NCI-H128 (cell line): ENCODE measurements at regions not wholly inside any gene's neighbourhood (a gene's known extent, or its start where the extent isn't known, plus 50 kb on each side); places are given as distances from the start of the nearest gene placed in this dataset.

ENCODE experiments used
- DNase-seq: peaks from one replicate; lab custom pipeline; 2025; ENCODE audit not compliant: unreplicated experiment; lab: John Stamatoyannopoulos, UW

DNA sequence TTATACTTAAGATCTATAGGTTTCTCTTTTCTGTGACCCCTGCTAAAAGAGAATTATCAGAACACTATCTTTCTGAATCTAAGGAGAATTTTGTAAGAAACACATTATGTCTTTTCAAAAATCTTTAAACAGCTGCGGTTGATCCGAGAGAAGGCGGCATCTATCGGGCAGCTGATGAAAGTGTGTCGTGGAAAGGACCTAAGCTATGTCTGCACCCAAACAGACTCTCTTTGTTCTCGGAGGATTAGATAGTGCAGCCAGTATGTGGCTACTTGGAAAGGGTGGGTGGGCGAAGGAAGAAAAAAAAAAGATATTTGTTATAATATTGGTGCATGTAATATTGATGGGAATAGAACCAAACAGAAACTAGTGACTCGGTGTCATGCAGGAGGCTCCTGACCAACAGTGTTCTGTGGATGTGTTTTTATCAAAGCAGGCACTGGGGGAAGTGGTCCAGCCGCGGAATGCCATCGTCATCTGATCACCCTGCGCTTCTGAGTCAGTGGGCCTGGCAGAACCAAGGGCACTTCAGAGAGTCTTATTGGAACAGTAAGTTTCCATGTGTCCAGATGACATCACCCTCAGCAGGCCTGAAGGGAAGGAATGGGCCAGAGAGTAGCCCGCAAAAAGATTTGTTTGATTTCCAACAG lies 509.7 kb upstream of the AKR1E2 start:
- DNase-seq, result no peak

DNA sequence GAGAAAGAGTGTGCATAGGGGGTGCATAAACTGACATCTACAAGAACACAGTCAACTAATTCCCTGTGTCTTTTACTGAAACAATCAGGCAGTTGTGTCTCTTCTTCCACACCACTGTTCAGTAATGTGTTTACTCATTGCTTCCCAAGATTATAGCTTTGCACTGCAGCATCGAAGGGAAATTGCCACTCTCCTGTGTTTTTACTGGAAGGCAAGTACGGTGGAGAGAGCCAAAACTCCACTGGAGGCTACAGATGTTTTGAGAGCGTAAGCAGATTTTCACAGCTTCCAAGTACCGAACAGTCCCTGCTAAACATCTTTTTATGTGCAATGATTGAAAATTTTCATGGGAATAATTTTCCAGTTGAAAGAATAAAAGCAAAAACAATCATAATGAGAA lies 510.5 kb upstream of the AKR1E2 start:
- no peak for DNase-seq

DNA sequence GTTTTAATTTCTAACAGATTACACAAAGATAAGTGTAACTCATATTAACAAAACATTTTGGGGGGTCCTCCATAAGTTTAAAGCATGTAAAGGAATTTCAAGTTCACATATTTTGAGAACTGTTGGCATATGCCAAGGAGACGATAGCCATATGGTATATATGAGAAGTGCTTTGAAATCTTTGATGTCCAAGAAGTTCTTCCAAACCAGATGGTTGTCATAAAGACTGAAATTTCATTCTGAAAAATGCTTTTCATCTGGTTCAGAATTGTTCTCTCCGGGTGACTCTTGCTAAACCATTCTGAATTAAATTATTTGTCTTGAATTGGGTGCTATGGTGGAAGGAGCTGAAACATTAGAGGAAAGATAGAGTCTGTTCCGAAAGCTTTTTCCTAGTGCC lies 513.0 kb upstream of the AKR1E2 start:
- DNase-seq, result no peak

DNA sequence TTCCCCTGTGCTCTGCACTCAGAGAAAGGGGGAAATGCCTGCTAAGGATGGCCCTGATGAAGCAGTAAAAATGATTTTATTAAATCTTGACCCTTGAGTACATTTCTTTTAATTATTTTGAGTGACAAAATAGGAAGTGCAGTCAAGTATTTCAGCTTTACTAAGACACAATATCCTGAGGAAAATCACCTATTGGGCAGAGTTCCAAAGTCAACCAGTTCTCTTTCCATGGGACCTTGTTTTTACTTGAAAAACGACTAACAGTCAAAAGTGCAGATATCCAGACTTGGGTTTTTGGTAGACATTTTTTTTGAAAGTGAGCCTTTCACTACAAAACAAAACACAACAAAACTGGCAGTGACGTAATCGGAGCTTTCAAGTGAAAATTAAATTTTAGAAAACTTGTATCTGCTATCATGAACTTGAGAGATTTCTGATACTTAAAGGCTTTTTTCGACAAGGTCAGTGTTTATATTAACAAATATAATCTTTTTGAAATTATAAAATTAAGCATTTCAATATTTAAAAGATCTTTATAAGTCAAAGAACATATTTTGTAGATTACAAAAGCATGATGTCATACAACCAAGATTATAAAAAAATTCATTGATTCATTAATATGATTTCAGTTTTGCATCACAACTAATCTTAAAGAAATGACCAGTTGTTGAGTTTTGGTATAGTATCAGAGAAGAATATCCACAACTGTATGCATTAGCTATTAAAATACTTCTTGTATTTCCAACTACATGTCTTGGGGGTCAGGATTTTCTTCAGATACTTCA lies 513.8 kb upstream of the AKR1E2 start:
- no peak for DNase-seq

DNA sequence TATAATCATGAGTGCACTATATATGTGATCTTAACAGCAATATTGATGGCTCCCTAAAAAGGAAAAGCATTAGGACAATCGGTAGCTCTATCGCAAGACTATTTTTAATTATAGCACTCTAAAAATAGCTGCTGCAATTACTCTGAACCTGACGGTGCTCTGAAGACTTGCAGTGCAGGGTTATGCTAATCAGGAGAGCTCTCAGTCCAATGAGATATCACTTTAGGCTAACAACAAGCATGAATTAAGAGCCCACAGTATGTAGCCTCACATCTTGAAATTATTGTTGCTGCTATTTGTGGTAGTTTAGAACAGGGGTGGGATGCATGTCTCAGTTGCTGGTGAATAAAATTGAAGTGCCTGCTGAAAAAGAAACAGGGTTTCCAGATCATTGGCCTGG lies 515.8 kb upstream of the AKR1E2 start:
- no peak for DNase-seq

DNA sequence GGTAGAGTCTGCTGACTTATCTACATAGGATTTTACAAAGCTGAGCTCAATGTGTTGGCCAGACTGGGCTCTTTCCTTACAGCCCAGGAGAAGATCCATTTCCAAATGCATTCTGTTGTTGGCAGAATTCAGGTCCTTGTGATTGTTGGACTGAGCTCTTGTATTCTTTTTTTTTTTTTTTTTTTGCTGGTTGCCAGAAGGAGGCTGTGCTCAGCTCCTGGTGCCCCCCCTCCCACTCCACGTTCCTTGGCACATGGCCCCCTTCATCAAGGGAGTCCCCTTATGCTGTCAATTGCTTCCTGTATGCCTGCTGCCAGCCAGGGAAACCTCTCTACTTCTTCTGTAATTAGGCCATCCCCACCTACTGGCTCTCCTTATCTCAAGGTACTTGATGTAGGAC lies 518.1 kb upstream of the AKR1E2 start:
- DNase-seq, result no peak

DNA sequence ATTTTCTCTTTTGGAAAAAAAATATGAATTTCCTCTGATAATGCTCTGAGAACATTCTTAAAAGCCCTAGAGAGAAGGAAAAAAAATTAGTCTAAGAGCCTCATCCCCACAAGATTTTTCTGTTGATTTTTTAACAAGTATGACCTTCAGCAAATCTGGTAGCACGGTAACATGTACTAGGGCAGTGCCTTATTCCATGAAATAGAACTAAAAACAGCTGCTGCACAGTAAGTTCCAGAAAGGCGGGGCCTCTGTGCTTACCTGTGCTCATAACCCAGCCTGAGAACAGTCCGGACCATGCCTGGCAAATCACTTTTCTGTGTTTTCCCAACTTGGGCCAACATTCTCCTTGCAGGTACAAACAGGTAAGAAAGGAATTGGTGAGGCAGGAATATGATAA lies 519.1 kb upstream of the AKR1E2 start:
- no peak for DNase-seq

DNA sequence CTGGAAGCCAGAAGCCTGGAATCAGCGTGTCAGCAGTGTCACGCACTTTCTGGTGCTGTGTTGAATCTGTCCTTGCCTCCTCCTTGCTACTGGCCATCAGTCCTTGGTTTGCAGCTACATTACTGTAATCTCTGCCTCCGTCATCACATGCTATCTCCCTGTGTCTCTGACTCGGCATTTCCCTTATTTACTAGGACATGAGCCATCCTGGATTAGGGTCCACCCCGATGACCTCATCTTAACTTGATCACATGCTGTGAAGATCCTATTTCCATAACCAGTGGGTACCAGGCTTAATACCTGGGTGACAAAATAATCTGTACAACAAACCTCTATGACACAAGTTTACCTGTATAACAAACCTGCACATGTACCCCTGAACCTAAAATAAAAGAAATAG lies 518.0 kb upstream of the KLF6 start:
- DNase-seq, result no peak

DNA sequence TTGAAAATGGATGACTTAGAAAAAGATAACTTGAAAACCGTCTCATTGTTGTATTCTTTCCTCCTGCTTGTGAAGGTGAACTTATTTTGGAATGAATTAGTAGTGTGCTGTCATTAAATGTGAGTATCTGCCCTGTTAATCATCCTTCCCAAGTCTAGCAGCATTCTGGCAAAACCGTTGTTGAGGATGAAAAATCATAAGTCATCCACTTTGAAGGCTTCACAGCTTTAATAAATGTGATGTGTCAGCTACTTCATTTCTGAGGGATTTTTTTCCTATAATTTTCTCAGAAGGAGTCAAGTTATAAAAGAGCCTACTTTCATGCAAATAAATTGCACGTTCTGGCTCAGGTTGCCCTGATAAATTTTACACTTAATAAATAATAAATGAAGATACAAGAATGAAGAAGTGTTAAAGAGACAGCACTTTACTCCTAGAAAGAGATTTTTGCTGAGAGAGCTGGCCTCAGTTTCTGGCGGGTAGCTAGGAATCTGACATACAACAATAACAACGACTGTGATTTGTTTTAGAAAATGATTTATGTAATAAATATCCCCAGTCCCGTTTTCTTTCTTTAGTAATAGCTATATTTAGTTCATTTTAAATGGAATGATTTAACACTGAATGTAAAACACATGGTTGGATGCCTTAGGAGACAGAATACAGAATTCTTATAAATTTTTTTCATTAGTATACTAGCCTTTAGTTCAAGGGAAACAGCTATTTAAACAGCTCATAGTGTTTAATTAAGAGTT lies 516.5 kb upstream of the KLF6 start:
- DNase-seq, result no peak

DNA sequence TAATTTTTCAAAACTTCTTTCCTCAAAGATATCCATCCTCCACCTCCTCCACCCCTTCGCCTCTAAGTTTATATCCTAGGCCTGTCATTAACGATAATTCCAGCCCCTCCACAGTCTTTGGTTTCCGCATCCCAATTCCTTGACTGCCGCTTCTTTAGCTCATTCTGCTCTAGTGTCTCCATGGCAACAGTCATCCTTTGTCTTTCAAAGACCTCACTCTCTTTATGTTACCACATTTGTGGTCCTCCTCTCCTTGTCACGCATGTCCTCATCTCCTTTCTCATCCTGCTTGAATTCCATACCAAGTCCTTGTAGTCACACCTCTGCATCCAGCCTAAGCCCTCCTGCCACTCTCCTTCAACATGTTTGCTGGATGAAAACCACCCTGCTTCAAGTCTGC lies 511.2 kb upstream of the KLF6 start:
- DNase-seq, result no peak

DNA sequence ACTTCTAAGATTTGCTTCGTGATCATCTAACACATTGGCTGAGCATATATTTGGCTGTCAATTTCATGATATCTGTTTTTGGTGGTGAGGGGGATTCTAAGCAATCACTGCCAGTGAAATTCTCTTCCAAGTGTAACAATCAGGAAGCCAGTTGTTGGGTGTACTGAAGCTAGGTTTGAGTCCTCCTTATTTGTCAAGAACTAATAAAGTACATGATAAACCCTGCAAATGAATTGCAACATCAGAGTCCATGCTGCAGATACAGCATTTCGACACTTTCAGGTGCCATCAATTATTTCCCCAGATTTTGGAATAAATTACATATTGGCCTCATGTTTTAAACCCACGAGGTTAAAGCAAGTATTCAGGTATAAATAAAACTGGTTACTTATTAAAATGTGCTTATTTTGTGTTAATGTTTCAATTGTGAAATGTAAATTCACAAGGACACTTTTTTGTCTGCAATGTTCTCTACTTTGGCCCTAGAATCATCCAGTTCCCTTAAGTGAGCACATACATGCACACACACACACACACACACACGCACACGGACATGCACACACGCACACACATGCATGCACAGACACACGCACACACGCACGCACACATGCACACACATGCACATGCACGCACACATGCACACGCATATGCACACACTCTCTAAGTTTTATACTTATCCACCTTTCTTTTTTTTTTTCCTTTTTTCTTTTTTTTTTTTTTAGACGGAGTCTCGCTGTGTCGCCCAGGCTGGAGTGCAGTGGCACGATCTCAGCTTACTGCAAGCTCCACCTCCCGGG lies 510.2 kb upstream of the KLF6 start:
- DNase-seq, result no peak

DNA sequence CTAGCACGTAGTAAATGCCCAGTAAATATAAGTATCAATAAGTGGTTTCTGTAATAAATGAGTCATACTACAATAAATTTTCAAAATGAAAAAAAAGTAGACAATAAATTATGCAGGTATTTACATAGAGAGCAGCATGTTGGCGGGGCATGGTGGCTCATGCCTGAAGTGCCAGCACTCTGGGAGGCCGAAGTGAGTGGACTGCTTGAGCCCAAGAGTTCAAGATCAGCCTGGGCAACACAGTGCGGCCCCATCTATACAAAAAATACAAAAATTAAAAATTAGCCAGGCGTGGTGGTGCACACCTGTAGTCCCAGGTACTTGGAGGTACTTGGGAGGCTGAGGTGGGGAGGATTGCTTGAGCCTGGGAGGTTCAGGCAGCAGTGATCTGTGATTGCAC lies 509.3 kb upstream of the KLF6 start:
- no peak for DNase-seq

DNA sequence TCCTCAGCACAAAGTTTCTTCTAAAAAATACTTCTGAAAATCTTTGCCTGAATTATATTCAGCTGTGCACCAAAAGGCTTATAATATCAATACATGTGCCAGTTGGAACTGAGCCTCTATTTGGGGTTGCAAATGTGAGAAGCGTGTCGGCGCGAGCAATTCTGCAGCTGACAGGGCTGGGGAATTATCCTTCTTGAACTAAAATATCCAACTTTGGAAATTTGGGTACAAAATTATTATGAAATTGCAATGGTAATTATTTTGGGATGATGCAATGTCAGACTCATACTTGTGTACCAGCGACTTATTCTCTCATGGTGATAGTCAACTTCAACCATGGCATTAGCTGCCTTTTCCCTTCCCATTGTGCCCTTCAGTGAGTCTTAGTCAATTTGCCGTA lies 507.0 kb upstream of the KLF6 start:
- no peak for DNase-seq

DNA sequence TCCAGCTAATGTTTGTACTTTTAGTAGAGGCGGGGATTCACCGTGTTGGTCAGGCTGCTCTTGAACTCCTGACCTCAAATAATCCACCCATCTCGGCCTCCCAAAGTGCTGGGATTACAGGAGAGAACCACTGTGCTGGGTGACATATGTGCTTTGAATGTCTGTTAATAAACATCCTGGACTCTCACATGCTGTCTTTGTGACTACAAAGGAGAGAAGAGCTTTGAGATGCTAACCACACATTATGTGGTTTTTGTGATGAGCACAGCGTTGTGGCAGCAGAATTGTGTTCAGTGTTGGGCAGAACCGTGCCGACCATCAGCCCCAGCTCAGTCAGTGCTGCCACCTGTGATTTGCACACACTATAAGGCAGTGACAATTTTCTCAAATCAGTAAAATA lies 500.1 kb upstream of the KLF6 start:
- no peak for DNase-seq

DNA sequence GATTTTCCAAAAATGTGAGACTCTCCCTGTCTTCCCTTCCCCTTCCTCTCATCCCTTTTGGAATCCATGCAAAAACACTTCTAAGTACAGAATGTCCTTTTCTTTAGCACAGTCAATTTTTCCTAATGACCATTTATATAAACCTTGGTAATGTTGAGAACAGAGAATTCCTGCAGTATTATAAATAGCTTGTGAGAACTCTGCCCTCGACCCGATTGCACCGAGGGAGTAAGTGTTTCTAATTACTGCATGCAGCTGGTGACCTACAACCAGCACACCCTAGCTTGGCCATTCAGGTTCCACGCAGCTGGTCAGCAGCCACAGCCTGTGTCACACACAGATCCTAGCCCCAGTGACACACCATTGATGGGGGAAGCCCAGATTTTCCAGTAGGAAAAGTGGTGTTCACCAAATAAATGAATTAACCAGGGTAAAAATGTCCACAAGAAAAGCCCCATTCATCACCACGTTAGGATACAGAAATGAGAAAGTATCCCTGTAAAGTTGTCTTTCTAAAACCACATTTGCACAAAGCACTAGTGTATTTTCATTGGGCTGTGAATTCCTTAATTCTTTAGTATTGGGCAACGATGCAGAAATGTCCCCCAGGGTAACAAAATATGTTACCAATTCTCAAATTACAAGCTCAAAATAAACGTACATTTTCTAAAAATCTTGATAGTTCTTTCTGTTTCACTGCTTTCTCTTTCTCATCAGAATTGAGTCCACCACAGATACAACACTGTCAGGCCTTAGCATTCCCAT lies 499.0 kb upstream of the KLF6 start:
- no peak for DNase-seq

DNA sequence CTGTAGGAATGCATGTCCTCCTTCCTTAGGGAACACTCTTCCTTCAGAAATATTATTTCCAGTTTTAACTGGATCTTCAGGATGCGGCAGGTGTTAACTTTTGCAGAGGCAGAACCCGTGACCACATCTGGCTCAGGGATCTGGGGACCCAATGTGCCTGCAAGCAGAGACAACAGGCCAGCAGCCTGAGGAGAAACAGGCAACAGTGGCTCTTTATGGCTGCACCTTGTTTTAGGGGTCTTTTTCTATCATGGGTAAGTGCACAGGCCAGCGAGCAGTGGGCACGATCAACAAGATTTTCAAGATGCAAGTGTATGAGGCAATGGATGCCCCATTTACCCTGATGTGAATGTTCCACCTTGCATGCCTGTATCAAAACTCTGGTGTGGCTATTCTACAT lies 497.5 kb upstream of the KLF6 start:
- DNase-seq, result no peak

DNA sequence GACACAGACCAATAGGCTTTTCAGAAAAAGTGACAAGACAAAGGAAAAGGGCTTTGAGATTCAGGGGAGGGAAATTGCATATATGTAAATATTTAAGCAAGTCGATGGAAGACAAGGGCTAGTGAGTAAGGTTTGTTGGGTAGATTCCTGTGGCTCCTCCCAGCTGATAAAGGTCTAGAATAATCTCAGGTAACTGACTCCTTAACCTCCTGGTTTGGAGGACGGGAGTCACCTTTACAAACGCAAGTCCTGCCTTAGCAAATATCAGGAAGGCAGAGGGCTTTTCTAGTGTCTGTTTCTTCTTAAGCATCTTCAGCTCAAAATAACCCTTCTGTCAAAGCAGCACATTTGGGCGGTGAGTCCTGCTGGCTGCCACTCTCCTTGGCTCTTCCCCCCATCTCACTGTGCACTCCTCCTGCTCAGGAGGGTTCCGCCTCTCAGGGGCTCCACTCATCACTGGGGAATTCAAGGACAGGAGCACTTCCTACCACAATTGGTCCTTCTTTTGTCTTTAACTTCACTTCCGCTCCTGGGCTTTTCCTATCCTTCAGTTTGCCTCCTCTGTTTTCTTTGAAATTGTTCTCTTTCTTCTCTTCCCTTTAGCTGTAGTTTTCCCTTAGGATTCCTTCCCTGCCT lies 496.3 kb upstream of the KLF6 start:
- DNase-seq, result no peak

DNA sequence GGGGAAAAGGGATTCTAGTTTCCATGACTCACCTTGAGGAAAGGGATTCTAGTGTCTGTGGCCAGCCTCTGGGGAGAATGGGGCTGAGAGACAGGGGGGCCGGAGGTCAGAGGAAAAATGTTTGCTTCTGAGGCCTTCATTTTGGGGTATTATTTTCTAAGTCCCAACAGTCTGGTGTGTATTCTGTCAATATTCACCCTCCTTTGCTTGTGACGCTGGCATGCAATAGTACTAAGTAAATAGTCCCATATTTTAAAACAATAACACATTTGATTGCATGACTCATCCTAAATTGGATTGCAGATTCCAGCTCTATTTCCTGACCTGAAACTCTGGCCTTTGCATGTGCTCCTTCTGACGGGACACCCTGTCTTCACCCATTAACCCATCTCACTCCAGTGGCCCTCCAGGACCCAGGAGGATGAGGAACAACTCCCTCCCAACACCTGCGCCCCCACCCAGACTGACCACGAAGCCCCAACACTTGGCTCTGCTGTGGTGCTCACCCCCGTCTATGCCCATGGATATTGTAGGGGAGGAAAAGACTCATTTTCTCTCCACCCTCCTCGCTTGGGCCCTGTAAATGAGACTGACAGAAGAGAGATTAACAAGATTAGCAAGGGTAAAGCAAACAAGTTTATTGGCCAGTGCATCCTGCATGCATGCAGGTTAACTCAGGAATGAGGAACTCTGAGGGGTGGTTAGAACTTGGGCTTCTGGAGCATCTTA lies 495.6 kb upstream of the KLF6 start:
- DNase-seq, result no peak

DNA sequence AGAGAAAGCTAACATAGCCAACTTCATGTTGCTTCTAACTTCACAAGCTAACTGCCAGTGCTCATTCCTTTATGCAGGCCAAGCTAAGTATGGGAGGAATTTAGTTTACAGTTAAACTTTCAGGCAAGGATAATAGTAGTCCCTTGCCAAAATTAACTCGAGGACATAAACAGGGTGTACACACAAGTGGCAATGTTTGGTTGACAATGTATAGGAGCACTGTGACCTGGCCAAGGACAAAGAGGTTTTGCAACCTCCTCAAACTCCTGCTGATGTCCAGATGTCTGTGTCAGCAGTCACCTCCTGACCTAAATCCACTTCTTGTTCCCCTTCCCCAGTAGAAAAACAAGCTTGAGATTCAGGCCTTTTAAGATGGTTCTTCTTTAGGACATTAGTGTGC lies 494.6 kb upstream of the KLF6 start:
- no peak for DNase-seq

DNA sequence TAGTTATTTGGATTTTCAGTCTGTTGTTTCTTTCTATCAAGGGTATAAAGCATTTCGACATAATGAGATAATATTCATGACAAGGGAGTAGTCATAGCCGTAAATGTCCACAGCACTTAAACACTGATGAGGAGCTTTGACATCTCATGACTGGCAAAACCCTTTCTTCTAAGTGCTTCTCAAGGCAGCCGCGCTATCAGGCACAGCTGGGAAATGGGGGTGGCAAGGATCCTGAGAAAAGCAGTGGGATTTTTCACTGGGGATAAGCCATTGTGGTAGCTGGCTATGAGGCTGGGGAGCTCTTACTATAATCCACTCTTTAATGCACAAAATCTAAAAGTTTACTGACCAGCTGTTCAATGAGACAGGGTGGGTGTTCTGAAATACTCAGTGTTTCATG lies 493.2 kb upstream of the KLF6 start:
- DNase-seq, result no peak
